ENCODE measurements at regions not wholly inside any gene's neighbourhood (a gene's known extent, or its start where the extent isn't known, plus 50 kb on each side); places are given as distances from the start of the nearest gene placed in this dataset.

DNA sequence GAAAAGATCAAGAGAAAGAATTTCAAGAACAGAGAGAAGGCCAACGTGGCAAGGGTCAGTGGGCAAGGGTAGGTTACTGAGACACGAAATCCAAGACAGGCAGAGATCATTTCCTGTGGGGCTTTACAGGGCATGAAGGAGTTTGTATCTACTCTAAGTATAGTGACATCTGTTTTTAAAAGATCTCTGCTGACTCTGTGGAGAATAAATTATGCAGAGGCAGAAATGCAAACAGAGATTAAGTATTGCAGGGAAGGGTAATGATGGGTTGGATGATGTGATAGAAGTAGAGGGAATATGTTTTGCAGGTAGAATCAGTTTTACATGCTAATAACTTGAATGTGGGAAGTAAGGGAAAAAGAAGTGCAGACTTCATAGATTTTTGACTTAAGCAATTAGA, 243.5 kb downstream of the FRK start:
- Histone ChIP-seq H3K36me3 (ENCODE audit: control insufficient read depth, insufficient read depth, low read length) (no peaks in the 10 kb centered on the region), H3K4me1 (no peaks in the 10 kb centered on the region), H3K9me3 (ENCODE audit: control insufficient read depth, low read length) (no peaks in the 10 kb centered on the region), H3K27me3 (ENCODE audit: control insufficient read depth, insufficient read depth, low read length) (no peaks in the 10 kb centered on the region), H3K9ac (no peak overlapping the region), H3K4me3 (ENCODE audit: low read depth, low read length) (no peak overlapping the region), H2AFZ (no peak overlapping the region), H3K79me2 (no peaks in the 10 kb centered on the region), H3K4me2 (ENCODE audit: low read length) (no peak overlapping the region), H3K27ac (no peak overlapping the region)
- TF ChIP-seq, protein P1, sequence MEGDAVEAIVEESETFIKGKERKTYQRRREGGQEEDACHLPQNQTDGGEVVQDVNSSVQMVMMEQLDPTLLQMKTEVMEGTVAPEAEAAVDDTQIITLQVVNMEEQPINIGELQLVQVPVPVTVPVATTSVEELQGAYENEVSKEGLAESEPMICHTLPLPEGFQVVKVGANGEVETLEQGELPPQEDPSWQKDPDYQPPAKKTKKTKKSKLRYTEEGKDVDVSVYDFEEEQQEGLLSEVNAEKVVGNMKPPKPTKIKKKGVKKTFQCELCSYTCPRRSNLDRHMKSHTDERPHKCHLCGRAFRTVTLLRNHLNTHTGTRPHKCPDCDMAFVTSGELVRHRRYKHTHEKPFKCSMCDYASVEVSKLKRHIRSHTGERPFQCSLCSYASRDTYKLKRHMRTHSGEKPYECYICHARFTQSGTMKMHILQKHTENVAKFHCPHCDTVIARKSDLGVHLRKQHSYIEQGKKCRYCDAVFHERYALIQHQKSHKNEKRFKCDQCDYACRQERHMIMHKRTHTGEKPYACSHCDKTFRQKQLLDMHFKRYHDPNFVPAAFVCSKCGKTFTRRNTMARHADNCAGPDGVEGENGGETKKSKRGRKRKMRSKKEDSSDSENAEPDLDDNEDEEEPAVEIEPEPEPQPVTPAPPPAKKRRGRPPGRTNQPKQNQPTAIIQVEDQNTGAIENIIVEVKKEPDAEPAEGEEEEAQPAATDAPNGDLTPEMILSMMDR (IDR thresholded peaks at IDR 0.05) = no peak

DNA sequence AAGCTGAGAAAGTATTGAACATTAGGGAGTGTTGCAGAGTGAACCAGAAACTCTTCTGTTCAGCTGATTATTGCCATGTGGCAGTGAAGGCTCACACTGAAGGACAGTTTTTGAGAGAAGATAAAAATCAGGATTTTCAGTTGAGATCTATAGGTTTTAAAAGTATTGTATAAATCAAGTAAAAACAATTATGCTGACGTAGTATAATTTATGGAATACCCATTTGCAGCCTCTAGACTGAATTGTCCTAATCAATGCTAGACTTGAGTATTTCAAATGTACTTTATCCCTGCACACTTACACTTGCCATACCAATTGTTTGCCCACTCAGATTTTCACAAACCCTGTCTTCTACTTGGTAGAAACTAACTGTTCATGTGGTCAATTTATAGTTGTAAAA, 245.8 kb downstream of the FRK start:
- Histone ChIP-seq H3K79me2 (no peaks in the 10 kb centered on the region), H3K27me3 (ENCODE audit: control insufficient read depth, insufficient read depth, low read length) (no peaks in the 10 kb centered on the region), H3K4me3 (ENCODE audit: low read depth, low read length) (no peak overlapping the region), H3K36me3 (ENCODE audit: control insufficient read depth, insufficient read depth, low read length) (no peaks in the 10 kb centered on the region), H2AFZ (no peak overlapping the region), H3K4me2 (ENCODE audit: low read length) (no peak overlapping the region), H3K9me3 (ENCODE audit: control insufficient read depth, low read length) (no peaks in the 10 kb centered on the region), H3K4me1 (no peaks in the 10 kb centered on the region), H3K9ac (no peak overlapping the region), H3K27ac (no peak overlapping the region)
- TF ChIP-seq, protein P1 (IDR thresholded peaks at IDR 0.05) = no peak

- Histone ChIP-seq H2AFZ (peak overlapping the region; percentile 5), H3K9me3 (ENCODE audit: control insufficient read depth, low read length) (no peaks in the 10 kb centered on the region), H3K27ac (no peak overlapping the region), H3K9ac (no peak overlapping the region), H3K27me3 (ENCODE audit: control insufficient read depth, insufficient read depth, low read length) (no peaks in the 10 kb centered on the region), H3K4me2 (ENCODE audit: low read length) (no peak overlapping the region), H3K36me3 (ENCODE audit: control insufficient read depth, insufficient read depth, low read length) (no peaks in the 10 kb centered on the region), H3K79me2 (no peaks in the 10 kb centered on the region), H3K4me3 (ENCODE audit: low read depth, low read length) (no peak overlapping the region), H3K4me1 (no peaks in the 10 kb centered on the region)
- TF ChIP-seq, protein P1 (IDR thresholded peaks at IDR 0.05) = no peak
Observed at GRCh38 chr6:115811541-115811940, 249.2 kb downstream of the FRK start.

- H3K4me2 ChIP-seq (ENCODE audit: low read length) = no peak overlapping the region
- no peaks in the 10 kb centered on the region for H3K9me3 ChIP-seq (ENCODE audit: control insufficient read depth, low read length)
- TF ChIP-seq, protein P1 (IDR thresholded peaks at IDR 0.05) = no peak
- H3K27ac ChIP-seq = no peak overlapping the region
- H3K9ac ChIP-seq = no peak overlapping the region
- H2AFZ ChIP-seq = no peak overlapping the region
- no peak overlapping the region for H3K4me3 ChIP-seq (ENCODE audit: low read depth, low read length)
- H3K27me3 ChIP-seq (ENCODE audit: control insufficient read depth, insufficient read depth, low read length) = no peaks in the 10 kb centered on the region
- H3K79me2 ChIP-seq = no peaks in the 10 kb centered on the region
- H3K4me1 ChIP-seq = peaks cover 14% of the 10 kb centered on the region
- no peaks in the 10 kb centered on the region for H3K36me3 ChIP-seq (ENCODE audit: control insufficient read depth, insufficient read depth, low read length)
Observed at GRCh38 chr6:115798229-115798628, 262.5 kb downstream of the FRK start.

- Histone ChIP-seq H3K4me2 (ENCODE audit: low read length) (peak overlapping the region; percentile 48), H3K4me3 (ENCODE audit: low read depth, low read length) (peak overlapping the region; percentile 2), H3K36me3 (ENCODE audit: control insufficient read depth, insufficient read depth, low read length) (no peaks in the 10 kb centered on the region), H3K4me1 (peaks cover 14% of the 10 kb centered on the region), H3K9ac (no peak overlapping the region), H3K27ac (peak overlapping the region; percentile 51), H3K79me2 (no peaks in the 10 kb centered on the region), H2AFZ (peak overlapping the region; percentile 55), H3K9me3 (ENCODE audit: control insufficient read depth, low read length) (no peaks in the 10 kb centered on the region), H3K27me3 (ENCODE audit: control insufficient read depth, insufficient read depth, low read length) (no peaks in the 10 kb centered on the region)
- TF ChIP-seq, protein P1 (IDR thresholded peaks at IDR 0.05) = no peak
Observed at GRCh38 chr6:115796829-115797228, 263.9 kb downstream of the FRK start.
